ENCODE measurements at regions not wholly inside any gene's neighbourhood (a gene's known extent, or its start where the extent isn't known, plus 50 kb on each side); places are given as distances from the start of the nearest gene placed in this dataset.

GRCh38 chr22:49577168-49578060 is 250.3 kb downstream of the BRD1 start (continued):
- TF ChIP-seq ZNF462 (CRISPR knock-in tag; IDR thresholded peaks at IDR 0.05) (no peak), EZH2phosphoT487 (IDR thresholded peaks at IDR 0.05; ENCODE audit: unreplicated experiment) (no peak), ZNF331 (CRISPR knock-in tag; IDR thresholded peaks at IDR 0.05; ENCODE audit: low read depth) (no peak), ETS1 (IDR thresholded peaks at IDR 0.05) (no peak), EZH2 (IDR thresholded peaks at IDR 0.05; ENCODE audit: low read depth, unreplicated experiment) (no peak)

All from GM23338 (cell line).